ENCODE measurements at regions not wholly inside any gene's neighbourhood (a gene's known extent, or its start where the extent isn't known, plus 50 kb on each side); places are given as distances from the start of the nearest gene placed in this dataset.

GRCh38 chr13:34322014-34322742 lies 504.2 kb downstream of the RFC3 start:
- DNase-seq: no peak
- no peaks in the 10 kb centered on the region for H3K9me3 ChIP-seq
- no peak overlapping the region for H3K4me3 ChIP-seq
- no peak overlapping the region for H3K27ac ChIP-seq
- H3K36me3 ChIP-seq: no peaks in the 10 kb centered on the region
- TF ChIP-seq CTCF (IDR thresholded peaks at IDR 0.05): no peak
- TF ChIP-seq POLR2A (IDR thresholded peaks at IDR 0.05): no peak
- no peaks in the 10 kb centered on the region for H3K27me3 ChIP-seq
- no peaks in the 10 kb centered on the region for H3K4me1 ChIP-seq

- no peaks in the 10 kb centered on the region for H3K4me1 ChIP-seq
- H3K9me3 ChIP-seq: no peaks in the 10 kb centered on the region
- no peak overlapping the region for H3K4me3 ChIP-seq
- DNase-seq: no peak
- no peaks in the 10 kb centered on the region for H3K27me3 ChIP-seq
- TF ChIP-seq CTCF (IDR thresholded peaks at IDR 0.05): no peak
- no peaks in the 10 kb centered on the region for H3K36me3 ChIP-seq
- H3K27ac ChIP-seq: no peak overlapping the region
Measured at GRCh38 chr13:34322743-34323074, 504.8 kb downstream of the RFC3 start.

- Histone ChIP-seq H3K27me3 (no peaks in the 10 kb centered on the region), H3K36me3 (no peaks in the 10 kb centered on the region), H3K4me1 (no peaks in the 10 kb centered on the region), H3K4me3 (no peak overlapping the region), H3K27ac (no peak overlapping the region), H3K9me3 (no peaks in the 10 kb centered on the region)
- TF ChIP-seq CTCF (IDR thresholded peaks at IDR 0.05) (no peak), POLR2A (IDR thresholded peaks at IDR 0.05) (no peak)
- DNase-seq: no peak
Measured at GRCh38 chr13:34335014-34336007, 517.4 kb downstream of the RFC3 start.

GRCh38 chr13:34338102-34338501 lies 520.2 kb downstream of the RFC3 start:
- Histone ChIP-seq H3K36me3 (no peaks in the 10 kb centered on the region), H3K4me1 (no peaks in the 10 kb centered on the region), H3K27me3 (no peaks in the 10 kb centered on the region), H3K4me3 (no peak overlapping the region), H3K27ac (no peak overlapping the region), H3K9me3 (no peaks in the 10 kb centered on the region)
- TF ChIP-seq POLR2A (IDR thresholded peaks at IDR 0.05): no peak
- no peak for TF ChIP-seq CTCF (IDR thresholded peaks at IDR 0.05)
- no peak for DNase-seq

GRCh38 chr13:34340534-34340933 lies 522.6 kb downstream of the RFC3 start:
- no peak overlapping the region for H3K27ac ChIP-seq
- no peak overlapping the region for H3K4me3 ChIP-seq
- no peaks in the 10 kb centered on the region for H3K9me3 ChIP-seq
- no peaks in the 10 kb centered on the region for H3K4me1 ChIP-seq
- no peak for DNase-seq
- H3K27me3 ChIP-seq: no peaks in the 10 kb centered on the region
- TF ChIP-seq CTCF (IDR thresholded peaks at IDR 0.05) (no peak), POLR2A (IDR thresholded peaks at IDR 0.05) (no peak)
- H3K36me3 ChIP-seq: no peaks in the 10 kb centered on the region

Data from Peyer's patch (tissue), 4 donors.